Upper lobe of left lung (tissue), 6 donors: ENCODE measurements at regions not wholly inside any gene's neighbourhood (a gene's known extent, or its start where the extent isn't known, plus 50 kb on each side); places are given as distances from the start of the nearest gene placed in this dataset.

ENCODE experiments used
- ATAC-seq, 2 donors: fragments of 200-7000 bp; cut with Tn5 transposase; one replicate each; pipeline ENCODE4 v1.9.1; 2022; ENCODE audit warnings: mild to moderate bottlenecking in 2 of 2, moderate library complexity in 2 of 2; ENCODE audit not compliant: low FRiP score in 2 of 2
- DNase-seq, 2 donors: peaks; one replicate each; pipeline ENCODE4 v3.0.0-alpha.2; 2019 to 2020
- H3K27ac ChIP-seq, 4 donors: fragments of 200-600 bp; sonication (generic); one replicate each; pipeline ENCODE4 v1.5.1; 2016 to 2019
- H3K27me3 ChIP-seq, 4 donors: fragments of 200-600 bp; sonication (generic); one replicate each; pipeline ENCODE4 v1.5.1; 2017 to 2019
- H3K36me3 ChIP-seq, 4 donors: fragments of 200-600 bp; sonication (generic); one replicate each; pipeline ENCODE4 v1.5.1; 2016 to 2019
- H3K4me1 ChIP-seq, 4 donors: fragments of 200-600 bp; sonication (generic); one replicate each; pipeline ENCODE4 v1.5.1; 2018 to 2019
- H3K4me3 ChIP-seq, 4 donors: fragments of 200-600 bp; sonication (generic); one replicate each; pipeline ENCODE4 v1.5.1; 2017 to 2019; ENCODE audit warnings: mild to moderate bottlenecking in 2 of 4, moderate library complexity in 1 of 4
- H3K9me3 ChIP-seq, 4 donors: fragments of 200-600 bp; sonication (generic); one replicate each; pipeline ENCODE4 v1.5.1; 2018 to 2019
- CTCF ChIP-seq, 6 experiments: fragments of 450-650 bp in 4 of 6; fragments of 200-600 bp in 2 of 6; sonication (generic) in 2 of 6; IDR thresholded peaks; one replicate each; pipeline ENCODE4 v1.5.1; 2016 to 2019; ENCODE audit warnings: antibody characterized with exemption in 6 of 6
- EP300 ChIP-seq, 4 donors: sonication (generic); formaldehyde crosslinking; IDR thresholded peaks; one replicate each; pipeline ENCODE4 v1.5.1; 2017; ENCODE audit warnings: antibody characterized with exemption in 4 of 4, control low read depth in 2 of 4
- POLR2A ChIP-seq, 4 donors: fragments of 450-650 bp; IDR thresholded peaks; one replicate each; pipeline ENCODE4 v1.5.1; 2016 to 2017; ENCODE audit warnings: antibody characterized with exemption in 4 of 4, mild to moderate bottlenecking in 2 of 4
- POLR2AphosphoS5 ChIP-seq, 2 donors: sonication (generic); formaldehyde crosslinking; IDR thresholded peaks; one replicate each; pipeline ENCODE4 v1.5.1; 2017; ENCODE audit warnings: antibody characterized with exemption in 2 of 2
- WGBS, 2 donors: methylation state at CpG; one replicate each; pipeline ENCODE4 v1.1.5; 2017 to 2018; 5-methylcytosine and 5-hydroxymethylcytosine counted together
- donor health status: DM: no; HTN: no; CAD: no; lungs with moderate emphysema.
- donor health status: DM: no; HTN: yes; CAD: no; lungs with severe emphysema.

- Histone ChIP-seq H3K36me3 (no peaks in the 10 kb centered on the region), H3K4me3 (no peak overlapping the region), H3K27ac (no peak overlapping the region), H3K4me1 (no peaks in the 10 kb centered on the region), H3K9me3 (no peaks in the 10 kb centered on the region), H3K27me3 (no peaks in the 10 kb centered on the region)
- WGBS, 2 donors: 89 to 93% methylated on average over 4 of the region's 4 CpGs
- DNase-seq (no peak), ATAC-seq (no peak)
- TF ChIP-seq CTCF (IDR thresholded peaks at IDR 0.05) (no peak), POLR2AphosphoS5 (IDR thresholded peaks at IDR 0.05) (no peak), EP300 (IDR thresholded peaks at IDR 0.05) (no peak), POLR2A (IDR thresholded peaks at IDR 0.05) (no peak)
These were observed 434.8 kb upstream of the CHST9 start for GRCh38 chr18:27619906-27620305.

DNA sequence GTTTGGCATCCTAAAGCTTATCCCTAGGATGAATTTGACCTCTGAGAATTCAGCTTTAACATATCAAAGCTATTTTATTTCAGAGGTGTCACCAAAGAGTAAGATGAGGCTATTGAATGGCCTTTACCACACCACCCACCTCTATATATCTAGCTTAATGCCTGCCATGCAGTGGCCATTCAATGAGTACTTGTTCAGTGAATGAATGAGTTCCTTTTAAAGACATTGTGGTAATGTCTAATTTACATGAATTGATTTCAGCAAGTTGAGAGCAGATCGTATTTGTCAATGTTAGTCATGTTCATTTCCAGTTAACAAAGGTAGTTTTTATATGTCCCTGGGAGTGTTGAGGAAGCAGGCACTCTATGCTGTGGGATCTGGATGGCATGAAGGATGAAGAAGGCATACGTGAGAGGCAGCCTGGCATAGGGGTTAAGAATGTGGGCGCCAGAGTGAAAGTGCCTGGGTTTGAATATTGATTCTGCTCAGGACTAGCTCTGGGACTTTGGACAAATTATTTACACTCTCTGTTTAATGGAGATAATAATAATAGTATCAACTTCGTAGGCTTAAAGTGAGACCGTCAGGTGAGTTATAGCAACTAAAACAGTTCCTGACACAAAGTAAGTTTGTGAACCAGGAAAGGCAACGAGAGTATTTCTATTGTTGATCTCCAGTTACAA lies 434.1 kb upstream of the CHST9 start:
- no peak for DNase-seq
- no peak for ATAC-seq
- Histone ChIP-seq H3K4me3 (no peak overlapping the region), H3K9me3 (no peaks in the 10 kb centered on the region), H3K4me1 (no peaks in the 10 kb centered on the region), H3K36me3 (no peaks in the 10 kb centered on the region), H3K27ac (no peak overlapping the region), H3K27me3 (no peaks in the 10 kb centered on the region)
- TF ChIP-seq CTCF (IDR thresholded peaks at IDR 0.05): no peak
- no peak for TF ChIP-seq EP300 (IDR thresholded peaks at IDR 0.05)
- no peak for TF ChIP-seq POLR2A (IDR thresholded peaks at IDR 0.05)
- no peak for TF ChIP-seq POLR2AphosphoS5 (IDR thresholded peaks at IDR 0.05)
- WGBS, 2 donors: 81 to 91% methylated on average over 6 of the region's 6 CpGs

GRCh38 chr18:27616324-27616723 lies 431.2 kb upstream of the CHST9 start:
- Histone ChIP-seq H3K4me1 (no peaks in the 10 kb centered on the region), H3K4me3 (no peak overlapping the region), H3K9me3 (no peaks in the 10 kb centered on the region), H3K27ac (no peak overlapping the region), H3K27me3 (no peaks in the 10 kb centered on the region), H3K36me3 (no peaks in the 10 kb centered on the region)
- ATAC-seq (no peak), DNase-seq (no peak)
- TF ChIP-seq POLR2AphosphoS5 (IDR thresholded peaks at IDR 0.05): no peak
- no peak for TF ChIP-seq EP300 (IDR thresholded peaks at IDR 0.05)
- no peak for TF ChIP-seq CTCF (IDR thresholded peaks at IDR 0.05)
- TF ChIP-seq POLR2A (IDR thresholded peaks at IDR 0.05): no peak
- WGBS, 2 donors: 78 to 80% methylated on average over 4 of the region's 4 CpGs

GRCh38 chr18:27614951-27615844 lies 430.1 kb upstream of the CHST9 start:
- TF ChIP-seq POLR2AphosphoS5 (IDR thresholded peaks at IDR 0.05) (no peak), CTCF (IDR thresholded peaks at IDR 0.05) (no peak), POLR2A (IDR thresholded peaks at IDR 0.05) (no peak), EP300 (IDR thresholded peaks at IDR 0.05) (no peak)
- 84% methylated on average over 8 of the region's 8 CpGs for WGBS, 2 donors
- Histone ChIP-seq H3K27ac (no peak overlapping the region), H3K36me3 (no peaks in the 10 kb centered on the region), H3K27me3 (no peaks in the 10 kb centered on the region), H3K4me3 (no peak overlapping the region), H3K4me1 (no peaks in the 10 kb centered on the region), H3K9me3 (no peaks in the 10 kb centered on the region)
- ATAC-seq: no peak
- DNase-seq: no peak
